ENCODE measurements at regions not wholly inside any gene's neighbourhood (a gene's known extent, or its start where the extent isn't known, plus 50 kb on each side); places are given as distances from the start of the nearest gene placed in this dataset.

- DNase-seq: no peak
Observed at GRCh38 chr2:66382091-66382490, 52.8 kb upstream of the MEIS1 start.

- no peak for DNase-seq
Observed at GRCh38 chr2:66379473-66379872, 55.5 kb upstream of the MEIS1 start.

- no peak for DNase-seq
Observed at GRCh38 chr2:66377832-66378231, 57.1 kb upstream of the MEIS1 start.

GRCh38 chr2:66370824-66371223 lies 64.1 kb upstream of the MEIS1 start:
- DNase-seq: no peak

GRCh38 chr2:66366619-66367018 lies 68.3 kb upstream of the MEIS1 start:
- DNase-seq: no peak

- peak; percentile 69 for DNase-seq
Observed at GRCh38 chr2:66364495-66365333, 70.2 kb upstream of the MEIS1 start.

- DNase-seq: no peak
Observed at GRCh38 chr2:66362701-66363100, 72.2 kb upstream of the MEIS1 start.

- no peak for DNase-seq
Observed at GRCh38 chr2:66346231-66346664, 88.7 kb upstream of the MEIS1 start.

- DNase-seq: no peak
Observed at GRCh38 chr2:66344087-66344663, 90.8 kb upstream of the MEIS1 start.

GRCh38 chr2:66343259-66343658 lies 91.7 kb upstream of the MEIS1 start:
- no peak for DNase-seq

GRCh38 chr2:66340521-66340920 lies 94.4 kb upstream of the MEIS1 start:
- no peak for DNase-seq

GRCh38 chr2:66334237-66335029 lies 100.5 kb upstream of the MEIS1 start:
- DNase-seq: peak; percentile 3

GRCh38 chr2:66331176-66331575 lies 103.7 kb upstream of the MEIS1 start:
- no peak for DNase-seq

GRCh38 chr2:66329081-66329605 lies 105.8 kb upstream of the MEIS1 start:
- no peak for DNase-seq

- DNase-seq: no peak
Observed at GRCh38 chr2:66327066-66327740, 107.7 kb upstream of the MEIS1 start.

- DNase-seq: no peak
Observed at GRCh38 chr2:66324909-66325528, 109.9 kb upstream of the MEIS1 start.

- DNase-seq: no peak
Observed at GRCh38 chr2:66324356-66324755, 110.6 kb upstream of the MEIS1 start.

- DNase-seq: no peak
Observed at GRCh38 chr2:66323406-66323805, 111.5 kb upstream of the MEIS1 start.

GRCh38 chr2:66322506-66323260 lies 112.2 kb upstream of the MEIS1 start:
- no peak for DNase-seq

GRCh38 chr2:66318009-66318561 lies 116.8 kb upstream of the MEIS1 start:
- no peak for DNase-seq
